GM18498 (cell line): ENCODE measurements at regions not wholly inside any gene's neighbourhood (a gene's known extent, or its start where the extent isn't known, plus 50 kb on each side); places are given as distances from the start of the nearest gene placed in this dataset.
"Not testable (repeated sequence)": the region's sequence is repeated elsewhere in the genome, so short reads cannot be mapped to it uniquely, and the experiment has no call there.

Experiments
- ATAC-seq: cut with Tn5 transposase; IDR thresholded peaks from one replicate; pipeline ENCODE4 v1.9.1; 2021; ENCODE audit warnings: mild to moderate bottlenecking, moderate library complexity; ENCODE audit not compliant: unreplicated experiment

DNA sequence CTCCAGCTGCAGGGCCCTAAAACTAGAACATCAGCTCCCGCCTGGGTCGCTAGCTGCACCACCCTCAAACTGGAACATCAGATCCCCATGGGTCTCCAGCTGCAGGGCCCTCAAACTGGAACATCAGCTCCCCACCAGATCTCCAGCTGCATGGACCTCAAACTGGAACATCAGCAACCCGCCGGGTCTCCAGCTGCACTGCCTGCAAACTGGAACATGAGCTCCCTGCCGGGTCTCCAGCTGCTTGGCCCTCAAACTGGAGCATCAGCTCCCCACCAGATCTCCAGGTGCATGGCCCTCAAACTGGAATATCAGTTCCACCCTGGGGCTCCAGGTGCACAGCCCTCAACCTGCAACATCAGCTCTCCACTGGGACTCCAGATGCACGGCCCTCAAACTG lies 82.7 kb downstream of the TFRC start:
- not testable (repeated sequence) for ATAC-seq

DNA sequence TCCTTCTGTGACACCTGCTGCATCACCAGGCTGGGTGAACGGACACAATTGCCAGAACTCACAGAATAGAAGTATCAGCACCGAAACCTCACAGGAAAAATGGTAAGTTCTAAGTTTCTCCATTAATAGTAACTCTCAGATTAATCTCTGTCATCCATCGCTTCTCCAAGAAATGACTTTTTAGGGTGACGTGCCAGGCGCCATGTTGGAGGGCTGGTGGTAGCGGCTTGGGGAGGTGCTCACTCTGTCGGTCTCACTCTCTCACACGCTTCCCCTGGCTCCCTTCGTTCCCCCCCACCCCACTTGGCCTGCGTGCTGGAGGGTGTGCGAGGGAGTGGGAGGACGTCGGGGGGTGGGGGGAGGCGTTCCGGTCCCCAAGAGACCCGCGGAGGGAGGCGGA lies 85.6 kb downstream of the TFRC start:
- ATAC-seq: not testable (repeated sequence)

DNA sequence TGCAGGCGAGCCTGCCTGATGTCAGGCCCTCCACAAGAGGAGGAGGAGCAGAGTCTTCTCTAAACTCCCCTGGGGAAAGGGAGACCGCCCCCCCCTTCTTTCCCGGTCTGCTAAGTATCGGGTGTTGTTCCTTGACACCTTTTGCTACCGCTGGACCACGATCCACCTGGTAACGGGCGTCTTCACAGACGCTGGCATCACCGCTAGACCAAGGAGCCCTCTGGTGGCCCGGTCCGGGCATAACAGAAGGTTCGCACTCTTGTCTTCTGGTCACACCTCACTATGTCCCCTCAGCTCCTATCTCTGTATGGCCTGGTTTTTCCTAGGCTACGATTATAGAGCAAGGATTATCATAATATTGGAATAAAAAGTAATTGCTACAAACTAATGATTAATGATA lies 86.0 kb upstream of the TNK2 start:
- ATAC-seq: not testable (repeated sequence)

DNA sequence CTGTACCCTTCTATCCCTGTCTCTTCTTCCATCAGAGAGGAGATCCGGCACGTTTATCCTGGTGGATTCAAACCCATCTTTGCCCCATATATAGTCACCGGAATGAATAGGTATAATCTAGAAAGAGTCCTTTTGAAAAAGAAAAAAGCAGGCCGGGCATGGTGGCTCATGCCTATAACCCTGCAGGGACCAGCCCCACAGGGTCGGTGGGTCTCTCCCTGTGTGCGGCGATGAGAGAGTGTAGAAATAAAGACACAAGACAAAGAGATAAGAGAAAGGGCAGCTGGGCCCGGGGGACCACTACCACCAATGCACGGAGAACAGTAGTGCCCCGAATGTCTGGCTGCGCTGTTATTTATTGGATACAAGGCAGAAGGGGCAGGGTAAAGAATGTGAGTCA lies 85.3 kb upstream of the TNK2 start:
- ATAC-seq: not testable (repeated sequence)

DNA sequence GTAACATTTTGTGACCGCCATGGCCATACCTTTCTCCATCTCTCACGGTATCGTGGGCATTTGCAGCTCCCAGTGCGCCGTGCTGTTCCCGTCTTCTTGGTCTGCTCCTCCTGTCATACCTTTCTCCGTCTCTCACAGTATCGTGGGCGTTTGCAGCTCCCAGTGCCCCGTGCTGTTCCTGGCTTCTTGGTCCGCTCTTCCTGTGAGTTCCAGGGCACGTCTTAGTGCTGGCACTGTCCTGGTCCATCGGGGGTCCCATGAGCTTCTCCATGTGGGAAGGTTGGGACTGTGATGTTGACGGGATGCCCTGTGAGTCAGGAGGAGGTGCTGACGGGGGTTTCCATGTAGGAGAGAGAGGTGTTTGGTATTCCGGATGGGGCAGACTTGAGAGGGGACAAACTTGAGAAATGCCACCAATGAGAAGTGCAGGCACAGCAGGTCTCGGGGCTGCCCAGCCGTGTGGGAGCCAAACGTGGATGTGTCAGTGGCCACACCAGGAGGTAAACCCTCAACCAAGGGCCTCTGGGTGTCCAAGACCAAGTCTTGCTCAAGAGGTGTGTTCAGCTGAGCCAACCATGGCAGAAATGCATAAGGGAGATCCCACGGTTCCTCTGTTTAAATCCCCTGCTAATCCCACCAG lies 84.7 kb upstream of the TNK2 start:
- not testable (repeated sequence) for ATAC-seq

DNA sequence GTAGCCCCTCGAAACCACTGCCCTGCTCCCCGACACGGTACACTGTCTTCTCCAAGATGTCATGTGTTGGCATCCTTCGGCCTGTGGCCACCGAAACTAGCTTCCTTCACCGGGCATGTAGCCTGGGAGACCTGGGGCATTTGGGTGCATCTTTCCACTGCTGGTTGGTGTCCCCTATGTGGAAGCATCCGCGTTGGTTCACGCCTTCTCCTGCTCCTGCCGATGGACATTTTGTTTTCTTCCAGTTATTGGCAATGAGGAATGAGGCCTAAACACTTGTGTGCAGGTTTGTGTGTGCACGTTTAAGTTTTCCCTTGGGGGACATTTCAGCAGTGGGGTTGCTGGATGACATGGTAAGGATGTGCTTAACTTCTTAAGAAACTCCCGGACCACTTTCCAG lies 83.6 kb upstream of the TNK2 start:
- not testable (repeated sequence) for ATAC-seq

DNA sequence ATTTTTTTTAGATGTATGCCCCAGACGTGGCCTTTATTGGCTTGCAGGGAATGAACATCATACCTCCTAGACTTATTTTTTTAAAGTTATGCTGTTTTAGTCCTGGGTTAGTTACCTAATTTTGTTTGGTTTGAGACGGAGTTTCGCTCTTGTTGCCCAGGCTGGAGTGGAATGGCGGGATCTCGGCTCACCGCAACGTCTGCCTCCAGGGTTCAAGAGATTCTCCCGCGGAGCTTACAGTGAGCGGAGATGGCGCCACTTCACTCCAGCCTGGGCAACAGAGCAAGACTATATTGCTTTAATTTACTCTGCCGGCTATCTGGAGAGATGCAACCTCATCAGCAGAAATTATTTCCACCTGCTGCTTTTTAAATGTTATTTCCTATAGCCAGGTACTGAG lies 82.9 kb upstream of the TNK2 start:
- not testable (repeated sequence) for ATAC-seq

DNA sequence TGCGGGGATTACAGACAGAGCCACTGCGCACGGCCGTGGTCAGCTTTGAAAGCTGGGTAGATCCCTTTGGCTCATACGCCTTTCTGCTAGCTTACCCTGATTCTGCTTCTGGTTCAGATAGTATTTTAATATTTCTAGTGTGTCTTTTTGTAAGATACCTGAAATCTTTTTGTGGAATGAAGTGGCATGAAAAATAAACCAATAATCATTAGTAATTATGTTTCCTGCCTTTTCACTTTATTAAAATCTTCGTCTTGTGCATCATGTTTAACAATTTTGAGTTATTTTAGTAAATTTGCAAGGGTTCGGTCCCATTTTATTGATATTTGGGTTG lies 82.5 kb upstream of the TNK2 start:
- ATAC-seq: not testable (repeated sequence)

DNA sequence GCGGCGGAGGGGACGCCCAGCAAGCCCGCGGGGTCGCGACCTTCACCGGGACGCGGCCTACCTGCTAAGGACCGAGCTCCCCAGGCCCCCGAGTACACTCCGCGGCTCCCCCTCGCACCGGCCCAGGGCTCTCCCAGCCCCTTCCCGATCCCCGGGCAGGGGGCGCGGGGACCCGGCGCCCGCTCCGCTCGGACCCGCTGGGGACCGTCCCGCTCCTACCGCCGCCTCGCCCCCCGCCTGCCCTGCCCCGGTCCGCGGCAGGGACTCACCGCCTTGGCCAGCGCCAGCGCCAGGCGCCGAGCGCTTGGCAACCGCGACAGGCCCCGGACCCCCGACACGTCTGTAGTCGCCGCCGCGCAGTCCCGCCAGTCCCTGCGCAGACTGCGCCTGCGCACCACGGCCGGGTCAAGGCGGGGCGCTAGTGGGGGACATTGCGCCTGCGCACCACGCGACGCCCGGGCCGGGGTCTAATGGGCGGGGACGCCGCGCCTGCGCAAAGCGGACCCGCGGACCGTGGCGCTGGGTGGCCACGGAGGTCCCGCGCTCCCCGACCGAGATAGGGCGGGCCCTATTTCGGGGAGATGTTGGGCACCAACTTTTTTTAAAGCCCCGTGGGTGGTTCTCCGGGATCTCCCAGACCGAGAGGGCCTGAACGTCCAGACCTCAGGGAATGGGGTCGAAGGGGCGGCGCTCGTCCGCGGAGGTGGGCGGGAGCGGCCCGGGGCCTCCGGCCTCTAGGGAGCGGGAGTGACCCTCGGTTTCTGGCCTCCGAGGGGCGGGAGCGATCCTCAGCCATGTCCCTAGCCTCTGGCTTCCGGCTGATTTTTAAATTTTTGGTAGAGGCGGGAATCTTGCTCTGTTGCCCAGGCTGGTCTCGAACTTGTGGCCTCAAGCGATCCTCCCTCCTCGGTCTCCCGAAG lies 81.8 kb upstream of the TNK2 start:
- peak; percentile 85 for ATAC-seq

DNA sequence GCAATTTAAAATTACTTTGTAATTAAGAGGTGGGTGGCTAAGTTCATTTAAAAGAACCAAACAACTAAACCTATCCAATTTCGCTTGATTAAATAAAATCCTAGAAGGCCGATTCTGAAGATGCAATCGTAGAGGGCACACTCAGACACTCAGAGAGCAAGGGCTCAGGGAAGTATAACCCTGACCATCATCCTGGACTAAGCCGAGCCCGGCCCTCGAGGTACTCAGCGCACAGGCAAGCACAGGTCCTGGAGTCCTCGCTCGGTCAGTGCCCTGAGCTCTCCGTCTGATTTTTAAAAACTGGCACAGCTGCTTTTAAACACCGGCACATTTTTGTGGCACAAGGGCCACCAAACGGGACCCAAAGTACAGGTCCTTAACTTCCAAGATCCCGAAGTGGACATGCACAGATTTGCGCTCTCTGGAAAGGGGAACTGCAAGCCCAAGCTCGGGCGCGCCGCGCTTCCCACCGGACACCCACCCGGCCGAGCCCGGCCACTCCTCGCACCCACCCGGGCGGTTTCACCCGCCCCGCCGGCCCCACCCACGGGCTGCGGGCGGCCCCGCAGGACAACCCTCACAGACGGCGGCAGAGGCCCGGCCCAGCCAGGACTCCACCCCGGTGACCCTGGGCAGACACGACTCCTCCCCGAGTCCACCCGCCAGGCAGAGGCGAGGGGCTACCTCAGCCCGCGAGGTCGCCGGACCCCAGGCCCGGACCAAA lies 81.0 kb upstream of the TNK2 start:
- peak; percentile 49 for ATAC-seq

DNA sequence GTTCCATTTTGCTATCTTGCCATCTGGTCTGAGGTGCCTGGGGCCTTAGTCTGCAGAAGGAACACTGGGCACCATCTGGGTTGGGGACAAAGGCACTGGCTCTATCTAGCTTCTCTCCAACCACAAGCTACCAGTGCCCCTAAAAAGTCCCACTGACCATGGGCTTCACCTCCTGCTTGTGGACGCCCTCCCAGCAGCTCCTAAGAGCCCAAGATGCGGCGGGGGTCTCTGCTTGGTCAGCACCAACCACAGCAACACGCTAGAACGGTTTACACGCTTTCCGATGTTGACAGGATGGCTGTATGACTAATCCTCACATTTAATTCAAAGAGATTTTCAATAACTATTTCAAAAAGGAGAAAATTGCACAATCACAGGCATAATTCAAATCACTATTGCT lies 80.4 kb upstream of the TNK2 start:
- ATAC-seq: not testable (repeated sequence)

DNA sequence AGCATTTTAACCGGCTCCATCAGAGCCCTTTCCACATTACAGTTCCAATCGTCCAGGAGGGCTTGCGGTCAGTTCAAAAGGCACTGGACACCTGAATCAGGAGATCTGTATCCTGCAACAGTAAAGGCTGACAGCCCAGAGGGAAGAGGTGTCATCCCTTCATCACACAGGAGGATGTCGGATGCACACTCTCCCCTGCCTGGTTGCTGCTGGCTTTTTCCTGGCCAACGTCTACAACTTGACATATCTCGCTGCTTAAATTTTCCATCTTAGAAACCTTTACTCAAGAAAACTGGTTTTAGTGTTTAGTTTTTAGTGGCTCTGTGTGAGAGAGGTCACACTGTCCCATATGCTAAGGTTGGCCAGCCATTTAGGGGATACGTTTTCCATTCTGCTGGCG lies 78.7 kb upstream of the TNK2 start:
- ATAC-seq: not testable (repeated sequence)

DNA sequence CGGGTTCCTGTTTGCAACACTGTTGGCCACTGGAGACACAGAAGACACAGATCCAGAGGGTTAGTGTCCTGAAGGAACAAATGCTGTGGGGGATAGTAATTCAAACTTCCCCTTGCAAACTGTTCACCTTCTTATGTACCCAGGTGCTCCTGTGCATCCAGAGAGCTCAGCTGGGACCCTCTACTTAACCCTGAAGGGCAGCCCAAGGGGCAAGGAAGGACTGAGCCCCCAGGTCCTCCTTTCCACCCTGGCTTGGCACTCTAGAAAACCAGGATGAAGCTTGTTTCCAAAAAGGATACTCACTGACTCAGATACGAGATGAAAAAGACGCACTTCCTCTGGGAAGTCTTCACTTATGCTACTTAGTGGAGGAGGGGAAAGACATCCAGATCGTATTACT lies 78.2 kb upstream of the TNK2 start:
- ATAC-seq: not testable (repeated sequence)

DNA sequence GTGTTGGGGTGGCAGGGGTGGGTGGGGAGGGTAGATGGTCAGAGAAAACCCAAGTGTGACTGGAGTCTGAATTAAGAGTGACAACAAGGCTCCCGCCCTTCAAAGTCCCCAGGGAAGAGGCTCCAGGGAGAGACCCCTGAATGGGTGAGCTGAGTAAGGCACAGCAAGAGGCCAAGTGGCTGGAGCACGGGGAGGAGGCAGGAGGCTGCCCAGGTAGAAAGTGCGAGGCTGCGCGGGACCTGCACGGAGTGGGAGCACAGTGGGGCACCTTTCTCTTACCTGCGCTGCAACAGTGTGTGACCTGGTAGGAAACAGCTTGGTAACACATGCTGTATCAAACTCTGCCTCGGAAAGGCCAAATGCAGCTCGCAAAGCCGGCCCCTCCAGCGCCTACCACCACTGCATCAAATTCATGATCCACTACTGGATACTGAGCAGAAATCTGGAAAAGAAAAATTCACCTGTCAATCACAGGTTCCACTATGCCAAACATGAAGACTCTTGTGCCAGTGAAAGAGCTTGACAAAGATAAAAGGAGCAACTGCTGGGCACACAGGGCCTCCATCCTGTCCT lies 77.1 kb upstream of the TNK2 start:
- ATAC-seq: not testable (repeated sequence)

DNA sequence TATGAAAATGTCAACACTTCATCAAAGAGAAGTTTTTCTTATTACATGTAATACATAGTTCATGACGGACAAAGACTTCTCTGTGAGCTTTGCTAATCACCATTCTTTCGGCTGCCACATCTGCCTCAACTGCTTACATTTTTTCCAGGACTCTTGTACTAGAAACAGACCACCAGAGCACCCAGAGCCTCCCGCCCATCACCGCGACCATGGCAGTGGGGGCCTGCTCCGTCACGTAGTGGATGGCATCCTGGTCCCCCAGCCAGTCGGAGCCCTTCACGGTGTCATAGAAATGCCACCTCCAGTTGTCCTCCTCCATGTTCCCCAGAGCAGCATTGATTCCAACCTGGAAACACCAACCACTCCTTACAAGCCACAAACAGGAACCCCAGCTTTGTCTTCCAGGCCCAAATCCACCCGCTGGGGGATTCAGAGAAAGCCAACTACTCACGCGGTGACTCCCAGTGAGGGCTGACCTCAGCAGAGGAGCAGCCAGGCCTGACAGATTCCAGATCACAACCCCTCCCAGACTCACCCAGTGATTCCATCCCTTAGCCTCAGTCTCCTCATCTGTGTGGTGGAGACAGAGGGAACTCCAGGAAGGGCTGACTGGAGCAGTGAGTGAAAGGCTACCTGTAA lies 76.2 kb upstream of the TNK2 start:
- not testable (repeated sequence) for ATAC-seq

DNA sequence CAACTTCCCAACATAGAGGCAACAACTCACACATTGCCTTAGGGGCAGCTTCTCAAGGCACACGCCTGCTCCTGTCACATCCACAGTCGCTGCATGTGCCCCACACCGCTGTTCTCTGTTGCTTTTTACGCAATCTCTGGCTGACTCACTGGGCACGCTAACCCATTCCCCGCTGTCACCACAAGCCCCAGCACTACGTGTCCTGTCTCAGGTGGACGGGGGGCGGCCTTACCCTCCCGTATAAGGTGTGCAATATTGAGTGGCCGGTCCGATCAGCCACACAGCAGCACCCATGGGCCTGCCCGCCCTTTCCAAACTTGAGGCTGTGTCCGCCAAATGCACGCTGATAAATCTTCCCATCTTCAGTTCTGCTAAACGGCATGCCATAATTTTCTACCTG lies 75.5 kb upstream of the TNK2 start:
- not testable (repeated sequence) for ATAC-seq

DNA sequence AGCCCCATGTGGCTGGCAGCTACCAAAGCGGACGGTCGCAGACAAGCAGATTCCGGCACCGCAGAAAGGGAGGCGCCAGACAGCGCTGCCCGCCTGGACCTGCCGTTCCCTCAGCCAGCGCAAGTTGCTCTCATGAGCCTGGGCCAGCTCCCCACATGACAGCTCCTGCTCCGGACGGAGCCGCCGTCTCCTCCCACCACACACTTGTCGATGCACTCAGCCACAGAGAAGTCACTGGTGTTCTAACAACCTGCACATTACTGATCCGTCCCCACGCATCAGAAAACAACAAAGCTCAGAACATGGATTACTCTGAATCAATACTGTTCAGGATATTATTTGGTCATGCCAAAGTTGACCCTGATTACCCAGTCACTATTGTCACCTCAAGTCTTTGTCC lies 74.4 kb upstream of the TNK2 start:
- ATAC-seq: not testable (repeated sequence)

DNA sequence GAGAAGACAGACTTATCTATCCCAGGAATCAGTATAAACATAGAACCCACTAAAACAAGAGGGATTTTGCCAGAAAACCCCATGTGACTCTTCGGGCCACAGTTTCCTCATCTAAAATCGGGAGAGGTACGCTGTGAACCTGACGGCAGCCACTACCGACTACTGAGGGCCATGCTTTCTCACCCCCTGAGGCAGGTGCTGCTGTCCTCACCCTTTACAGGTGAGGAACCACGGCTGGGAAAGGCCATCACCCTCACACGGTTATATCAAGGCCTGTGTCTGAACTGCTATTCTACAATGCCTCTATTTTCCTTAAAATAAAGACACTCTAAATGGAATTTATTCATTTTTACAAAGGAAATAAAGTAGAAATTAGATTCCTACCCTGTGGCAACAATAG lies 73.4 kb upstream of the TNK2 start:
- ATAC-seq: not testable (repeated sequence)

DNA sequence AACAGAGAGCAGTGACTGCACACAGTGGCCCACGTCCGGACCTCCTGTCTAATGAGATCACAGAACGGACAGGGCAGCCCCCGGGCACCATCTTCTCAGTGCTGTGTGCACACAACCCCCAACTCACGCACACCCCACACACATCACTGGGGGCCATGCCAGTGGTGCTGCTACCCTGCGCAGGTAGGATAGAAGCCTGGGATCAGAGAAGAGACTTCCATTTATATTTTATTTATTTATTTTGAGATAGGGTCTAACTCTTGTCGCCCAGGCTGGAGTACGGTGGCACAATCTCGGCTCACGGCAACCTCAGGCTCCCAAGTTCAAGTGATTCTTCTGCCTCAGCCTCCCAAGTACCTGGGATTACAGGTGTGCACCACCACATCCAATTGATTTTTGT lies 71.5 kb upstream of the TNK2 start:
- not testable (repeated sequence) for ATAC-seq

DNA sequence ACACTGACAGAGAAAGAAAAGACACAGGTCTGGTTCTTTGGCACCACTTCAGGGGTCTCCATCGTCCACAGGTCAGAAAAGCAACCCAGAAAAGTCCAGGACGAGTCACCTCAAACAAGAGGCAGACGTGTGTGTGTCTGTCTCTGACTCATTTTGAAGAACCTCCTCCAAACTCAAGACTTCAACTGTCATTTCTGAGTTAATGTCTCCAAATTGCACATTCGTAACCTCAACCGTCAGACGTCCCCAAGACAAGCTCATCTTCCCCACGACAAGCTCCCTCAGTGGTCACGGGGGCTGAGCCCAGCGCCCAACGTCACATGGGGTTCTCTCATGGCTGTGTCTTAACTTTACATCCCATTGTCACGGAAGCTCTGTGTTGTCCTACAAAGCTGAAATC lies 70.2 kb upstream of the TNK2 start:
- ATAC-seq: not testable (repeated sequence)

DNA sequence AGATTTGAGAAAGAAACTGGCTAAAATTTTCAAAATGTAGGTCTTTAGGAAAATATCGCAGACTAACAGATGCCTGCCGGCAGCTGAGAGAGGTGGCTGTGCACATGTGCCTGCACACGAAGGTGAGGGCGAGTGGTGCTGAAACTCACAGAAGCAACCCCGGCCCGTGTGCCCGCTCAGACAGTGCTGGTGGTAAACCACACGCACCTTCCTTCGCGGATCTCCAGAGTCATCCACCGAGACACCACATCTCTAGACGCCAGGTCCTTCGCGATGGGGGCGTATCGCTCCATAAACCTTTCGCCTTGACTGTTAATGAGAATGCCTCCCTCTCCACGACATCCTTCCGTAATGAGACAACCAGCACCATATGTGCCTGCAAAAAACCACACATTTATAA lies 68.5 kb upstream of the TNK2 start:
- ATAC-seq: not testable (repeated sequence)
